Spleen (tissue), 11 donors: ENCODE measurements at regions not wholly inside any gene's neighbourhood (a gene's known extent, or its start where the extent isn't known, plus 50 kb on each side); places are given as distances from the start of the nearest gene placed in this dataset.

Source experiments
- DNase-seq: peaks from one replicate; pipeline ENCODE4 v3.0.0-alpha.2; 2020
- H3K27ac ChIP-seq, 8 donors: fragments of 200-600 bp; sonication (generic) in 7 of 8; 1 replicate in 4 of 8; 2 replicates in 4 of 8; pipeline versions ENCODE4 v1.5.0 to v1.8.0; 2016 to 2021; ENCODE audit warnings: inconsistent platforms in 4 of 8, mild to moderate bottlenecking in 4 of 8, moderate library complexity in 1 of 8
- H3K27me3 ChIP-seq, 7 donors: fragments of 200-600 bp; sonication (generic) in 6 of 7; replicated peaks in 1 of 7; 1 replicate in 4 of 7; 2 replicates in 3 of 7; pipeline versions ENCODE4 v1.5.0 to v1.8.0; 2016 to 2021; ENCODE audit warnings: inconsistent platforms in 3 of 7, mild to moderate bottlenecking in 1 of 7
- H3K36me3 ChIP-seq, 6 donors: fragments of 200-600 bp; sonication (generic) in 5 of 6; 1 replicate in 4 of 6; 2 replicates in 2 of 6; pipeline versions ENCODE4 v1.5.0 to v1.8.0; 2016 to 2021; ENCODE audit warnings: inconsistent platforms in 2 of 6
- H3K4me1 ChIP-seq, 6 donors: fragments of 200-600 bp; sonication (generic) in 5 of 6; 1 replicate in 3 of 6; 2 replicates in 3 of 6; pipeline versions ENCODE4 v1.5.0 to v1.8.0; 2016 to 2021; ENCODE audit warnings: inconsistent platforms in 3 of 6
- H3K4me3 ChIP-seq, 8 donors: fragments of 200-600 bp; sonication (generic) in 7 of 8; 1 replicate in 4 of 8; 2 replicates in 4 of 8; pipeline versions ENCODE4 v1.5.0 to v1.8.0; 2016 to 2021; ENCODE audit warnings: inconsistent platforms in 4 of 8, mild to moderate bottlenecking in 4 of 8, moderate library complexity in 2 of 8
- H3K9me3 ChIP-seq, 8 donors: fragments of 200-600 bp; sonication (generic) in 7 of 8; 1 replicate in 4 of 8; 2 replicates in 4 of 8; pipeline versions ENCODE4 v1.5.0 to v1.8.0; 2016 to 2021; ENCODE audit warnings: inconsistent platforms in 4 of 8
- CTCF ChIP-seq, 11 experiments: fragments of 200-600 bp in 7 of 11; fragments of 450-650 bp in 4 of 11; sonication (generic) in 4 of 11; IDR thresholded peaks in 8 of 11; conservative IDR thresholded peaks in 3 of 11; 1 replicate in 7 of 11; 2 replicates in 4 of 11; pipeline versions ENCODE4 v1.4.0 to v1.8.0; 2016 to 2021; ENCODE audit warnings: antibody characterized with exemption in 11 of 11, inconsistent platforms in 4 of 11, mild to moderate bottlenecking in 1 of 11
- POLR2A ChIP-seq, 3 donors: fragments of 450-650 bp; IDR thresholded peaks; one replicate each; pipeline ENCODE4 v1.5.1; 2017; ENCODE audit warnings: antibody characterized with exemption in 3 of 3, mild to moderate bottlenecking in 1 of 3
- POLR2AphosphoS5 ChIP-seq, 3 donors: sonication (generic); formaldehyde crosslinking; IDR thresholded peaks; one replicate each; pipeline ENCODE4 v1.5.1; 2017; ENCODE audit warnings: antibody characterized with exemption in 3 of 3
- WGBS, 5 donors: extraction: QIAGEN DNeasy Blood & Tissue Kit in 3 of 5; methylation state at CpG; one replicate each; pipeline versions ENCODE4 v1.1.5 to v1.1.7; 2013 to 2018; 5-methylcytosine and 5-hydroxymethylcytosine counted together
- intact Hi-C: fragments of 100-400 bp; cut with DNase I; formaldehyde crosslinking; loops from one replicate; pipeline ENCODE4 v1.15.0; 2023; ENCODE audit warnings: low total_unique reads
- donor health status: healthy with polysubstance abuse.
- donor health status: DM: no; HTN: no; CAD: no; lungs with moderate emphysema.
- donor health status: DM: no; HTN: no; CAD: no.
- donor health status: Bipolar disorder and iron deficiency.
- donor health status: healthy.
- donor health status: DM: no; HTN: no; CAD: no.
- donor health status: DM: yes; HTN: yes; CAD: no.

- Histone ChIP-seq H3K27ac (no peak overlapping the region), H3K27me3 (peaks cover 0 to 73% (median 10%) of the 10 kb centered on the region in 7 donors), H3K4me3 (no peak overlapping the region), H3K36me3 (no peaks in the 10 kb centered on the region), H3K9me3 (no peaks in the 10 kb centered on the region), H3K4me1 (no peaks in the 10 kb centered on the region)
- no peak for DNase-seq
- intact Hi-C loops, result no loop called here
- WGBS, 5 donors, result 82 to 86% (median 85%) methylated on average over 9 of the region's 9 CpGs
- TF ChIP-seq POLR2AphosphoS5 (IDR thresholded peaks at IDR 0.05), result no peak
Measured at GRCh38 chr15:69987492-69988489, 109.9 kb downstream of the TLE3 start.

GRCh38 chr15:69988541-69989225, 109.0 kb downstream of the TLE3 start:
- peaks cover 0 to 1% (median under 1%) of the 10 kb centered on the region in 6 donors for H3K4me1 ChIP-seq
- H3K4me3 ChIP-seq, result no peak overlapping the region
- no peaks in the 10 kb centered on the region for H3K9me3 ChIP-seq
- intact Hi-C loops, result no loop called here
- no peak overlapping the region for H3K27ac ChIP-seq
- no peaks in the 10 kb centered on the region for H3K36me3 ChIP-seq
- no peak for DNase-seq
- WGBS, 5 donors, result 82 to 90% (median 84%) methylated on average over 10 of the region's 10 CpGs
- H3K27me3 ChIP-seq, result peaks cover 0 to 64% (median 9%) of the 10 kb centered on the region in 7 donors
- no peak for TF ChIP-seq POLR2AphosphoS5 (IDR thresholded peaks at IDR 0.05)
- TF ChIP-seq CTCF (IDR thresholded peaks at IDR 0.05 in 8 of 11, conservative IDR thresholded peaks at IDR 0.05 in 3 of 11), result no peak
- TF ChIP-seq POLR2A (IDR thresholded peaks at IDR 0.05), result no peak

GRCh38 chr15:69990566-69991421, 106.9 kb downstream of the TLE3 start:
- Histone ChIP-seq H3K4me1 (peaks cover 0 to 18% (median 14%) of the 10 kb centered on the region in 6 donors), H3K36me3 (no peaks in the 10 kb centered on the region), H3K27me3 (peaks cover 0 to 62% (median 7%) of the 10 kb centered on the region in 7 donors), H3K27ac (no peak overlapping the region), H3K9me3 (peaks cover 0 to 4% (median 0%) of the 10 kb centered on the region in 8 donors), H3K4me3 (no peak overlapping the region)
- intact Hi-C loops, result no loop called here
- 68 to 80% (median 75%) methylated on average over 18 to 20 of the region's 20 CpGs for WGBS, 5 donors
- TF ChIP-seq POLR2A (IDR thresholded peaks at IDR 0.05), result no peak
- no peak for TF ChIP-seq POLR2AphosphoS5 (IDR thresholded peaks at IDR 0.05)
- no peak for DNase-seq

GRCh38 chr15:69991551-69991980, 106.2 kb downstream of the TLE3 start:
- intact Hi-C loops, result no loop called here
- peaks cover 0 to 4% (median 0%) of the 10 kb centered on the region in 8 donors for H3K9me3 ChIP-seq
- H3K4me3 ChIP-seq, result no peak overlapping the region
- H3K27ac ChIP-seq, result no peak overlapping the region
- DNase-seq, result no peak
- TF ChIP-seq POLR2AphosphoS5 (IDR thresholded peaks at IDR 0.05), result no peak
- TF ChIP-seq POLR2A (IDR thresholded peaks at IDR 0.05), result no peak
- no peak for TF ChIP-seq CTCF (IDR thresholded peaks at IDR 0.05 in 8 of 11, conservative IDR thresholded peaks at IDR 0.05 in 3 of 11)
- H3K27me3 ChIP-seq, result peaks cover 0 to 55% (median 2%) of the 10 kb centered on the region in 7 donors
- no peaks in the 10 kb centered on the region for H3K36me3 ChIP-seq
- peaks cover 0 to 18% (median 14%) of the 10 kb centered on the region in 6 donors for H3K4me1 ChIP-seq
- WGBS, 5 donors, result 64 to 85% (median 74%) methylated on average over 1 to 10 of the region's 10 CpGs
